Inflammatory macrophage (primary cell): ENCODE measurements at regions not wholly inside any gene's neighbourhood (a gene's known extent, or its start where the extent isn't known, plus 50 kb on each side); places are given as distances from the start of the nearest gene placed in this dataset.

Source experiments
- DNase-seq, 2 donors: peaks; one replicate each; pipeline ENCODE4 v3.0.0-alpha.2; 2020 to 2022

DNA sequence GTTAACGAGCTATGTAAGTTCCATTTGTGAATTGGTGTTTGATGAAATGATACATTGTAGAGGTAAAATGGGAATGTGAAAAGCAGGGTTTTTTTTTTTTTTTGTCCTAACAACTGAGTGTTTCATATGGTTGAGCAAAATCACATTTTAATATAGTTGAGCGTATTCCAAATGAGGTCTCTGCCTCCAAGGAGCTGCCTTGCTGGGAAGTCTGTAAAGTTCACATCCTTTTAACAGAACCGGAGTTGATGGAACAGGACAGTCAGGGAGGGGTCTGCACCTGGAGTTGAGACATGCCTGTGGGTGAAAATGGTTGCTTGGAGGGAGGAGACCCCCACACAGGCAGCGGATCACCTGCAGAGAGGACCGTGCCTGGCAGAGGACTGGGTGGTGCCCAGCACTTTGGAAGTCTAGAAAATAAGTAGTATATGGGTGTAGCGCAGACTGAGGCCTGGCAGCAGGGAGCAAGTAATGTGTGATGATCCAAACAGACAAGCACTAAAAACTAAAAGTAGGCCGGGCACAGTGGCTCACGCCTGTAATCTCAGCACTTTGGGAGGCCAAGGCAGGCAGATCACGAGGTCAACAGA is 75.2 kb upstream of the UBAC2 start:
- no peak for DNase-seq

- DNase-seq = no peak
These were observed 73.8 kb upstream of the UBAC2 start for GRCh38 chr13:99126821-99127220.

DNA sequence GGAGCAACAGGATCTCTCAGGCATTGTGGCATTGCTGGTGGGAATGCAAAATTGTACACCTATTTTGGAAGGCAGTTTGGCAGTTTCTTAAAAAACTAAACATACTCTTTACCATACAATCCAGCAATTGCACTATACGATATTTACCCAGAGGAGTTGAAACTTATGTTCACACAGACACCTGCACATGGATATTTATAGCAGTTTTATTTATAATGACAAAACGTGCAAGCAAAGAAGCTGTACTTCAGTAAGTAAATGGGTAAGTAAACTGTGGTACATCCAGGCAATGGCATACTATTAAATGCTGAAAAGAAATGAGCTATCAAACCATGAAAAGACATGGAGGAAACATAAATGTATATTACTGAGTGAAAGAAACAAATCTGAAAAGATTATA is 71.6 kb upstream of the UBAC2 start:
- DNase-seq = no peak

DNA sequence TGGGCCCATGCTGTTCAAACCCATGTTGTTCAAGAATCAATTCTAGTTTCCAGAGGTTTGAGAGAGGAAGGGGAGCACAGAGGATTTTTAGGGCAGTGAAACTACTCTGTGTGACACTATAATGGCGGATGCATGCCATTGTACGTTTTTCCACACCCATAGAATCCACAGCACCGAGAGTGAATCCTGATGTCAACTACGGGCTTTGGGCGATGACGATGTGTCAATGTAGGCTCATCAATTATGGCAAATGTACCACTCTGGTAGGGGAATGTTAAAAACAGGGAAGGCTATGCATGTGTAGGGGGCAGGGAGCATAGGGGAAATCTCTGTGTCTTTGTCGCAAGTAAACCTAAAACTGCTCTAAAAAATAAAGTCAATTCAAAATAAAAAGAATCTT is 70.7 kb upstream of the UBAC2 start:
- DNase-seq = no peak

DNA sequence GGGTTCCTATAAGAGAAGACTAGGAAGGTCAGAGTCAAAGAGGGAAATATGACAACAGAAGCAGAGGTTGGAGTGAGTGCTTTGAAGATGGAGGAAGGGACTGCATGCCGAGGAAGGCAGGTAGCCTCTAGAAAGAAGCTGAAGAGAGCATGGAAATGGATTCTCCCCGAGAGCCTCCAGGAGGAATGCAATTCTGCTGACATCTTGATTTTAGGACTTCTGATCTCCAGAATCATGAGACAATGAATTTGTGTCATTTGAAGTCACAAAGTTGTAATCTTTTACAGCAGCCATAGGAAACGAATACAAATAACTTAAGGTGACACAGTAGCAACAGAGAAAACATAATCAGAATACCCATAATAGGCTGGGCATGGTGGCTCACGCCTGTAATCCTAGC is 69.2 kb upstream of the UBAC2 start:
- no peak for DNase-seq

DNA sequence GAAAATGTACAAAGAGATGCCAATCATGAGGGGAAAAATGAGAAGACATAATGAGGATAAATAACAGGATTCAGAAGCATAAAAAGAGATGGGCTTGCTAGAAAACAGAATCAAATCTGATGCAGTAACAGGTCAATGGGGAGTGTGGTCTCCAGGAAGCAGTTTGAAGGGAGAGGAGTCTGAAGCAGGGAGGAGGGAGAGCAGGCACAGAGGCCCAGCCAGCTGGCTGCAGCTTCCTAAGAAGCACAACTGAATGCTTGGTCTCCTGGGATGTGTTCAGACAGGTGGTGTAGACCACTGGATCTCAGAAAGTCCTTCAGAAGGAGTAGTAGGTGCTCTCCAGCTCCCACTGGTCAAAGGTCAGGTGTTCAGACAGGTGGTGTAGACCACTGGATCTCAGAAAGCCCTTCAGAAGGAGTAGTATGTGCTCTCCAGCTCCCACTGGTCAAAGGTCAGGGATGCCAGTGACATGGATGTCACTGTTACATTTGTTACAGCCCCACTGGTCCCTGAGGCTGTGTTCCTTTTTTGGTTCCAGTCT is 68.3 kb upstream of the UBAC2 start:
- DNase-seq = no peak

GRCh38 chr13:99133230-99133629 is 67.4 kb upstream of the UBAC2 start:
- no peak for DNase-seq

- DNase-seq = no peak
These were observed 66.8 kb upstream of the UBAC2 start for GRCh38 chr13:99133848-99134247.

DNA sequence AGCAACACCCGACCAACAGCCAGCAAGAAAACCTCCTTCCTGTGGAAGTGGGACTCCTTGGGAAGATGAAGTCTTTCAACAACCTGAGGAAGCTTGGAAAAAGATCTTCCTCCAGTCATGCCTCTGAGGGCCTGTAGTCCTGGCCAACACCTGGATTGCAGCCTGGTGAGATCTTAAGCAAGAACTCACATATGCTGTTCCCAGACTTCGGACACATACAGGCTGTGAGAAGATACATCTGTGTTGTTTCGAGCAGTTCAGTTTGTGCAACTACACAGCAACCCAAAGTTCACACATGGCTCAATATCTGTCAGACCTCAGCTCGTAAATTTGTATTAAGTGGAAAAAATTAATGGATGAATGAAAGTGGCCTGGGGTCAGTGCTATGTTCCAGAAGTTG is 65.1 kb upstream of the UBAC2 start:
- DNase-seq = no peak

GRCh38 chr13:99136427-99136954 is 64.2 kb upstream of the UBAC2 start:
- DNase-seq = no peak

- DNase-seq = no peak
These were observed 59.8 kb upstream of the UBAC2 start for GRCh38 chr13:99140831-99141230.

GRCh38 chr13:99143904-99144303 is 56.8 kb upstream of the UBAC2 start:
- DNase-seq = no peak

- DNase-seq = peak; percentile 42 to 69
These were observed 56.3 kb upstream of the UBAC2 start for GRCh38 chr13:99144306-99144705.

- DNase-seq = no peak
These were observed 55.2 kb upstream of the UBAC2 start for GRCh38 chr13:99145461-99145860.

DNA sequence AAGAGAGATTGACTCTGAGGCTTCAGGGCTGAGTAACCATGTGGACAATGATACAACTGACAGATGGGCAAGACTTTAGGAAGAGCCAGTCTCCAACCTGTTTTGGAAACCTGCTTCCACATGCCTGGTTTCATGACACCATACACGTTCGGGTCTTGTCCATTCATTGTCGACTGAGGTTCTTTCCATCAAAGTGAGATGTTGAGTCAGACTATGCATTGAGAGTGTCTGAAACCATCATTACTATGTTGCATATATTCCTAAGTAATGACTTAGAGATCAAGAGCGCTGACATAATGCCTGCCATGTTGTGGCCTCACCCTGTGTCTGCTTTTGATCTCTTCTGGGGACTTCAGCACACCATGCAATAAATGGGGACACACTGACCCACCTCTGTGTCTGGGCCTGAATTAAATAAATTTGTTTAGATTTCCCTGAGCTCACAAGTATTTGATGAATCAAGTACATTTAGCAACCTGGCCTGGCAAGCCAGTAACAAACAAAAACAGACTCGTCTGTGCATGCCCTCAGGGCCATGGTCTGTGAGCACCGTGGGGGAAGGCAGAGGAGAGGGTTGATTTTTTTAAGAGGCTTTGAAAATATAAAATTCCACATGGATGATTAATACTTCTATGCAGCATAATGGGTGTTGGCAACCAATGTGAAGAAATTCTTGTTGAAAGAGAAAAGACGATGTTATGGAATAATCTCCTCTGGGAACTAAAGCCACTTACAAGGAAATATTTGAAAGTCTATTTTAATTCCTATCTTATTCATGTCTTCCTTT is 49.9 kb upstream of the UBAC2 start:
- DNase-seq = no peak
